LNCAP (cell line): ENCODE measurements at regions not wholly inside any gene's neighbourhood (a gene's known extent, or its start where the extent isn't known, plus 50 kb on each side); places are given as distances from the start of the nearest gene placed in this dataset.
A peak's percentile ranks its signal among the peaks of the same experiment; 100 is the strongest.

ENCODE experiments used
- CTCF ChIP-seq: fragments of 450-650 bp; IDR thresholded peaks from 2 replicates; pipeline ENCODE4 v1.5.1; 2017; ENCODE audit warnings: mild to moderate bottlenecking

- peak; percentile 33; the same call in 1 of the 2 replicates for TF ChIP-seq CTCF
Measured at GRCh38 chr12:56839915-56840325, 76.8 kb downstream of the HSD17B6 start.

- TF ChIP-seq CTCF: no peak
Measured at GRCh38 chr12:56839489-56839848, 76.3 kb downstream of the HSD17B6 start.

GRCh38 chr12:56838621-56839488, 75.7 kb downstream of the HSD17B6 start:
- no peak for TF ChIP-seq CTCF
